GM06990 (cell line): ENCODE measurements at regions not wholly inside any gene's neighbourhood (a gene's known extent, or its start where the extent isn't known, plus 50 kb on each side); places are given as distances from the start of the nearest gene placed in this dataset.

Experiments
- DNase-seq: peaks from one replicate; pipeline ENCODE4 v3.0.0-alpha.2; 2011; ENCODE audit not compliant: insufficient read length; ENCODE audit errors: extremely low read depth
- H3K27me3 ChIP-seq: replicated peaks from 2 replicates; pipeline ENCODE4 v1.6.0; 2011; ENCODE audit warnings: low read length; ENCODE audit not compliant: control insufficient read depth, insufficient read depth
- H3K36me3 ChIP-seq: 2 replicates; pipeline ENCODE4 v1.5.1; 2011; ENCODE audit warnings: low read length; ENCODE audit not compliant: control insufficient read depth, insufficient read depth
- H3K4me3 ChIP-seq: replicated peaks from 2 replicates; pipeline ENCODE4 v1.5.1; 2011; ENCODE audit warnings: low read depth, mild to moderate bottlenecking, control low read depth, low read length
- CTCF ChIP-seq: IDR thresholded peaks from 2 replicates; pipeline ENCODE4 v1.5.1; 2011; ENCODE audit warnings: low read length, control low read depth, mild to moderate bottlenecking, inconsistent platforms; ENCODE audit not compliant: insufficient read depth, poor library complexity, severe bottlenecking

- DNase-seq: no peak
- no peak for TF ChIP-seq CTCF
- Histone ChIP-seq H3K4me3 (no peak overlapping the region), H3K36me3 (no peaks in the 10 kb centered on the region), H3K27me3 (no peaks in the 10 kb centered on the region)
Measured at GRCh38 chr11:69380451-69380901, 86.5 kb downstream of the MYEOV start.

- no peak for TF ChIP-seq CTCF
- no peaks in the 10 kb centered on the region for H3K27me3 ChIP-seq
Measured at GRCh38 chr11:69380921-69381581, 87.1 kb downstream of the MYEOV start.

GRCh38 chr11:69381681-69382130, 87.8 kb downstream of the MYEOV start:
- TF ChIP-seq CTCF: no peak
- no peak for DNase-seq
- Histone ChIP-seq H3K36me3 (no peaks in the 10 kb centered on the region), H3K27me3 (no peaks in the 10 kb centered on the region), H3K4me3 (no peak overlapping the region)

More at GRCh38 chr11:69380921-69381581, 87.1 kb downstream of the MYEOV start:
- DNase-seq: no peak
- Histone ChIP-seq H3K4me3 (no peak overlapping the region), H3K36me3 (no peaks in the 10 kb centered on the region)

GRCh38 chr11:69382131-69383128, 88.5 kb downstream of the MYEOV start:
- Histone ChIP-seq H3K36me3 (no peaks in the 10 kb centered on the region), H3K4me3 (peak overlapping the region; percentile 6), H3K27me3 (no peaks in the 10 kb centered on the region)
- no peak for DNase-seq
- no peak for TF ChIP-seq CTCF

DNA sequence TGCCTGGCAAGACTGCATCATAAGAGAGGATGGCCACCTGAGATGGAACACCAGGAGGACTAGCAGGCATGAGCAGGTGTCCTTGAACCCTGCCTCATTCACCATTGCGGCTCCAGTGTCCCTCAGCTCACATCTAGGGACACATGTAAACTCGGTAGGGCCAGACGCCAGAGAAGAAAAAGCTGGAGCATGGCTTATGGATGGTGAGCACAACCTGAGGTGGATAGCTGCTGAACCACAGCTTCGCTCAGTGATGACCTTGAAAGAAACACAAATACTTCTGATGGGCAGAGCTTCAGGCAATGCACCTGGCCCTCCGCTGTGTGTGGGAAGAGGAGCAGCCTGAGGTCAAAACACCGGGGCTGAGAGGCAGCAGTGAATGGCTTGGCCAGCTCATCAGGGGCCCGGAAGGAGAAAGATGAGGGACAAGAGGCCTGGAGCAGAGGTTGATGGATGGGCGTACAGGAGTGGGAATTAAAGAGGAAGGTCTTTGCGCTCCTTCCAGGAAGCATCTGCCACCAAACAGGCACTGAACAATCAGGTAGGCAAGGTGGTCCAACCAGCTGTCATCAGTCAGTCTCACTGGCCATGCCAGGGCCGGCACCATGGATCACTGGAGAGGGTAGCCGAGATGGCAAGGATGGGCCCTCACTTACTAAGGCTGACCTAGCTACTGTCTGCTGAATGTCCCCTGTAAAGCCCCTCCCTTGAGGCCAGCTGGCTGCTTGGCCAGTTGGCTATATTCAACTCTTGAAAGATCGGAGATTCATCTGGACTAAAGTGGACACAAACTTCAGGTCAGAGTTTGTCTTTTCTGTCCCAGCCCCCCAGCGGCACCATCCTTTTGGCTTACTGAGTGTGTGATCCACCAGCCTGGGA, 89.7 kb downstream of the MYEOV start:
- no peak for DNase-seq
- Histone ChIP-seq H3K4me3 (no peak overlapping the region), H3K36me3 (no peaks in the 10 kb centered on the region), H3K27me3 (no peaks in the 10 kb centered on the region)
- no peak for TF ChIP-seq CTCF
